Sigmoid colon (tissue), 4 donors: ENCODE measurements at regions not wholly inside any gene's neighbourhood (a gene's known extent, or its start where the extent isn't known, plus 50 kb on each side); places are given as distances from the start of the nearest gene placed in this dataset.

Experiments
- CTCF ChIP-seq, 4 experiments: fragments of 450-650 bp in 3 of 4; fragments of 200-600 bp in 1 of 4; IDR thresholded peaks; one replicate each; pipeline ENCODE4 v1.5.1; 2016 to 2019; ENCODE audit warnings: antibody characterized with exemption in 4 of 4, mild to moderate bottlenecking in 3 of 4, moderate library complexity in 2 of 4
- EP300 ChIP-seq, 4 donors: sonication (generic); formaldehyde crosslinking; IDR thresholded peaks; one replicate each; pipeline ENCODE4 v1.6.1; 2017; ENCODE audit warnings: antibody characterized with exemption in 4 of 4

GRCh38 chr11:32003335-32003734 is 87.5 kb upstream of the RCN1 start:
- TF ChIP-seq CTCF (IDR thresholded peaks at IDR 0.05) (no peak), EP300 (IDR thresholded peaks at IDR 0.05) (no peak)
